ENCODE measurements at regions not wholly inside any gene's neighbourhood (a gene's known extent, or its start where the extent isn't known, plus 50 kb on each side); places are given as distances from the start of the nearest gene placed in this dataset.

DNA sequence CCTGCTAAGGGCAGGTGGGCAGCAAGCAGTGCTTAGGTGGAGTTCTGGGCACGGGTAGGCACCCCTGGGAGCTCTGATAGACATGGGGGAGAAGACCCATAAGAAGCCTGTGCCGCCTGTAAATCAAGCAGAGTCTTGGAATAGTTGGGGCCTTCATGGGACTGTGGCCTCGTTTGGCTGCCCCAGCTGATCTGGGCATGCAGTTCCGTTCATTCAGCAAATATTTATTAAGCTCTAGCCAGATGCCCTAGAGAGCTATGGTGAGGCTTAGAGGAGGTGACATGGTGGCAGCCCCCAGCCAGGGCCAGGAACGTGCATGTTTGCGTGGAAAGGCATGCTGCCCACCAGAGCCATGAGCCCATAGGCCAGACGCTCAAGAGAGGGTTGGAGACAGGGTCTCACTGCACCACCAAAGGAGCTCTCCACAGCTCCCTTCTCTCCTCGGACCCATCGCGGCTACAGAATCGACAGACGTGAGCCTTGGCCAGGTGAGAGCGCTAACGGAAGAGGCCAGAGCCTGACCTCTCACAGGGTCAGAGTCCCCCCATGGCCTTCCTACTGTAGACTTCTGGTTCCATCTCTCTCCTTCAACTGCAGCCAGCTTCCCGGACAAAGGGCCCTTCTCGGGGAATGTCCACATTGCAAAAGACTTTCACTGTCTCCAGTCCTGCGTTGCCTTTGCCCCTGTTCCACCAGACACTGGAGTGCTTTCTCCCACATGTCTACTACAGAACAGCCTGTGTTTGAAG lies 135.7 kb downstream of the INHBB start:
- TF ChIP-seq, protein P1, sequence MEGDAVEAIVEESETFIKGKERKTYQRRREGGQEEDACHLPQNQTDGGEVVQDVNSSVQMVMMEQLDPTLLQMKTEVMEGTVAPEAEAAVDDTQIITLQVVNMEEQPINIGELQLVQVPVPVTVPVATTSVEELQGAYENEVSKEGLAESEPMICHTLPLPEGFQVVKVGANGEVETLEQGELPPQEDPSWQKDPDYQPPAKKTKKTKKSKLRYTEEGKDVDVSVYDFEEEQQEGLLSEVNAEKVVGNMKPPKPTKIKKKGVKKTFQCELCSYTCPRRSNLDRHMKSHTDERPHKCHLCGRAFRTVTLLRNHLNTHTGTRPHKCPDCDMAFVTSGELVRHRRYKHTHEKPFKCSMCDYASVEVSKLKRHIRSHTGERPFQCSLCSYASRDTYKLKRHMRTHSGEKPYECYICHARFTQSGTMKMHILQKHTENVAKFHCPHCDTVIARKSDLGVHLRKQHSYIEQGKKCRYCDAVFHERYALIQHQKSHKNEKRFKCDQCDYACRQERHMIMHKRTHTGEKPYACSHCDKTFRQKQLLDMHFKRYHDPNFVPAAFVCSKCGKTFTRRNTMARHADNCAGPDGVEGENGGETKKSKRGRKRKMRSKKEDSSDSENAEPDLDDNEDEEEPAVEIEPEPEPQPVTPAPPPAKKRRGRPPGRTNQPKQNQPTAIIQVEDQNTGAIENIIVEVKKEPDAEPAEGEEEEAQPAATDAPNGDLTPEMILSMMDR (conservative IDR thresholded peaks at IDR 0.05 in 1 of 2, IDR thresholded peaks at IDR 0.05 in 1 of 2; ENCODE audit: low read depth in 1 of 2, low read length in 2 of 2): no peak
- no peak for TF ChIP-seq EZH2 (IDR thresholded peaks at IDR 0.05; ENCODE audit: low read length, missing control alignments)
